Gastrocnemius medialis (tissue), 4 donors: ENCODE measurements at regions not wholly inside any gene's neighbourhood (a gene's known extent, or its start where the extent isn't known, plus 50 kb on each side); places are given as distances from the start of the nearest gene placed in this dataset.
A peak's percentile ranks its signal among the peaks of the same experiment; 100 is the strongest.
"Not testable (repeated sequence)": the region's sequence is repeated elsewhere in the genome, so short reads cannot be mapped to it uniquely, and the experiment has no call there.

Experiments
- ATAC-seq, 2 donors: fragments of 150-250 bp; one replicate each; pipeline ENCODE4 v1.9.1; 2016
- DNase-seq, 2 donors: peaks; one replicate each; pipeline ENCODE4 v3.0.0-alpha.2; 2019
- H3K27ac ChIP-seq, 4 donors: fragments of 200-600 bp; sonication (generic); 1 replicate in 1 of 4; 2 replicates in 3 of 4; pipeline ENCODE4 v1.5.1; 2016 to 2018; ENCODE audit warnings: mild to moderate bottlenecking in 2 of 4, moderate library complexity in 1 of 4
- H3K27me3 ChIP-seq, 3 donors: fragments of 200-600 bp; sonication (generic) in 2 of 3; 1 replicate in 1 of 3; 2 replicates in 2 of 3; pipeline versions ENCODE4 v1.5.1 to v1.6.0; 2016 to 2019; ENCODE audit warnings: mild to moderate bottlenecking in 1 of 3, moderate library complexity in 1 of 3
- H3K36me3 ChIP-seq, 2 donors: fragments of 200-600 bp; sonication (generic) in 1 of 2; one replicate each; pipeline ENCODE4 v1.5.1; 2017 to 2018
- H3K4me1 ChIP-seq, 2 donors: fragments of 200-600 bp; sonication (generic) in 1 of 2; one replicate each; pipeline ENCODE4 v1.5.1; 2016 to 2017; ENCODE audit warnings: mild to moderate bottlenecking in 2 of 2
- H3K4me3 ChIP-seq, 4 donors: fragments of 200-600 bp; sonication (generic) in 3 of 4; 1 replicate in 1 of 4; 2 replicates in 3 of 4; pipeline ENCODE4 v1.5.1; 2016 to 2019; ENCODE audit warnings: mild to moderate bottlenecking in 2 of 4
- H3K9me3 ChIP-seq, 3 donors: fragments of 200-600 bp; sonication (generic) in 2 of 3; 1 replicate in 1 of 3; 2 replicates in 2 of 3; pipeline ENCODE4 v1.5.1; 2016 to 2019
- CTCF ChIP-seq, 5 experiments: fragments of 450-650 bp in 3 of 5; fragments of 200-600 bp in 2 of 5; sonication (generic) in 2 of 5; IDR thresholded peaks in 4 of 5; conservative IDR thresholded peaks in 1 of 5; 1 replicate in 4 of 5; 2 replicates in 1 of 5; pipeline ENCODE4 v1.5.1; 2016 to 2019; ENCODE audit warnings: antibody characterized with exemption in 5 of 5, mild to moderate bottlenecking in 3 of 5, moderate library complexity in 3 of 5
- POLR2A ChIP-seq, 2 donors: fragments of 450-650 bp; IDR thresholded peaks; one replicate each; pipeline ENCODE4 v1.6.1; 2017; ENCODE audit warnings: antibody characterized with exemption in 2 of 2, mild to moderate bottlenecking in 2 of 2, moderate library complexity in 2 of 2
- in situ Hi-C, 4 donors: fragments of 200-750 bp; cut with MboI; loops; one replicate each; pipeline versions ENCODE4 v1.15.0 to v1.8.0; 2017; ENCODE audit warnings: low sequenced_read_pairs in 4 of 4
- intact Hi-C: fragments of 100-400 bp; cut with DNase I; formaldehyde crosslinking; loops from one replicate; pipeline ENCODE4 v1.15.1; 2023; ENCODE audit warnings: low total_unique reads

GRCh38 chr1:149841597-149842238, 57.6 kb upstream of the BOLA1 start:
- in situ Hi-C loops, H3K36me3 ChIP-seq, intact Hi-C loops, H3K9me3 ChIP-seq, H3K4me3 ChIP-seq, H3K27ac ChIP-seq, DNase-seq, H3K27me3 ChIP-seq: not testable (repeated sequence)
- peaks cover 7 to 20% of the 10 kb centered on the region in 2 donors for H3K4me1 ChIP-seq
- ATAC-seq, result peak; percentile 53 to 59

GRCh38 chr1:149842458-149843064, 56.8 kb upstream of the BOLA1 start:
- in situ Hi-C loops, H3K9me3 ChIP-seq, intact Hi-C loops, H3K4me3 ChIP-seq, H3K27ac ChIP-seq, DNase-seq, H3K27me3 ChIP-seq, H3K36me3 ChIP-seq: not testable (repeated sequence)
- ATAC-seq, result peak; percentile 77 to 89
- H3K4me1 ChIP-seq, result peaks cover 7 to 20% of the 10 kb centered on the region in 2 donors

- no peak for TF ChIP-seq POLR2A (IDR thresholded peaks at IDR 0.05)
- TF ChIP-seq CTCF (IDR thresholded peaks at IDR 0.05 in 4 of 5, conservative IDR thresholded peaks at IDR 0.05 in 1 of 5), result no peak
- peaks cover 7 to 20% of the 10 kb centered on the region in 2 donors for H3K4me1 ChIP-seq
- no peaks in the 10 kb centered on the region for H3K9me3 ChIP-seq
- in situ Hi-C loops (no loop called here), intact Hi-C loops (no loop called here)
- DNase-seq (no peak), ATAC-seq (no peak)
- no peaks in the 10 kb centered on the region for H3K36me3 ChIP-seq
- H3K4me3 ChIP-seq, result peak overlapping the region; percentile 42 to 61 (median 52)
- no peaks in the 10 kb centered on the region for H3K27me3 ChIP-seq
- H3K27ac ChIP-seq, result peak overlapping the region; percentile 54 to 76 (median 62)
Observed at GRCh38 chr1:149843431-149844041, 55.8 kb upstream of the BOLA1 start.

GRCh38 chr1:149844101-149844500, 55.3 kb upstream of the BOLA1 start:
- H3K27ac ChIP-seq, result peak overlapping the region in 2 of 4 donors; percentile 54 to 58
- DNase-seq (no peak), ATAC-seq (no peak)
- no peak for TF ChIP-seq CTCF (IDR thresholded peaks at IDR 0.05 in 4 of 5, conservative IDR thresholded peaks at IDR 0.05 in 1 of 5)
- TF ChIP-seq POLR2A (IDR thresholded peaks at IDR 0.05), result no peak
- intact Hi-C loops, result no loop called here
- peaks cover 7 to 24% of the 10 kb centered on the region in 2 donors for H3K4me1 ChIP-seq
- no peaks in the 10 kb centered on the region for H3K9me3 ChIP-seq
- peaks cover 0 to under 1% (median 0%) of the 10 kb centered on the region in 3 donors for H3K27me3 ChIP-seq
- no peaks in the 10 kb centered on the region for H3K36me3 ChIP-seq
- in situ Hi-C loops, result no loop called here
- H3K4me3 ChIP-seq, result peak overlapping the region in 2 of 4 donors; percentile 59 to 61

GRCh38 chr1:149844650-149845255, 54.6 kb upstream of the BOLA1 start:
- in situ Hi-C loops, result no loop called here
- Histone ChIP-seq H3K36me3 (no peaks in the 10 kb centered on the region), H3K9me3 (no peaks in the 10 kb centered on the region), H3K4me1 (peaks cover 10 to 31% of the 10 kb centered on the region in 2 donors), H3K27me3 (peaks cover 0 to 3% (median 0%) of the 10 kb centered on the region in 3 donors), H3K4me3 (no peak overlapping the region), H3K27ac (no peak overlapping the region)
- DNase-seq (no peak), ATAC-seq (no peak)
- no peak for TF ChIP-seq CTCF (IDR thresholded peaks at IDR 0.05 in 4 of 5, conservative IDR thresholded peaks at IDR 0.05 in 1 of 5)
- intact Hi-C loops, result no loop called here
